Astrocyte of the cerebellum (primary cell): ENCODE measurements at regions not wholly inside any gene's neighbourhood (a gene's known extent, or its start where the extent isn't known, plus 50 kb on each side); places are given as distances from the start of the nearest gene placed in this dataset.

Experiments used
- DNase-seq: peaks from one replicate; pipeline ENCODE4 v3.0.0-alpha.2; 2011; ENCODE audit warnings: low read depth
- H3K4me3 ChIP-seq: 2 replicates; pipeline ENCODE4 v1.5.1; 2011; ENCODE audit warnings: mild to moderate bottlenecking, low read depth, low read length, moderate library complexity
- CTCF ChIP-seq: IDR thresholded peaks from 2 replicates; pipeline ENCODE4 v1.5.1; 2012; ENCODE audit warnings: low read length, low read depth, moderate library complexity, mild to moderate bottlenecking; ENCODE audit errors: missing control alignments
- in situ Hi-C: cut with HindIII; loops from 2 replicates; pipeline ENCODE4 v1.10.0; 2017; ENCODE audit warnings: low sequenced_read_pairs

- no peak for TF ChIP-seq CTCF
- no peak for DNase-seq
- in situ Hi-C loops: no loop called here
- H3K4me3 ChIP-seq: no peak overlapping the region
These were observed 86.2 kb upstream of the HSPA9 start for GRCh38 chr5:138661291-138661960.

- in situ Hi-C loops: no loop called here
- no peak overlapping the region for H3K4me3 ChIP-seq
- no peak for TF ChIP-seq CTCF
- no peak for DNase-seq
These were observed 84.9 kb upstream of the HSPA9 start for GRCh38 chr5:138660051-138660572.

GRCh38 chr5:138659561-138659960, 84.4 kb upstream of the HSPA9 start:
- no peak overlapping the region for H3K4me3 ChIP-seq
- no peak for TF ChIP-seq CTCF
- in situ Hi-C loops: no loop called here
- DNase-seq: no peak

GRCh38 chr5:138659121-138659520, 83.9 kb upstream of the HSPA9 start:
- in situ Hi-C loops: no loop called here
- DNase-seq: no peak
- H3K4me3 ChIP-seq: no peak overlapping the region
- no peak for TF ChIP-seq CTCF

GRCh38 chr5:138658676-138659075, 83.5 kb upstream of the HSPA9 start:
- H3K4me3 ChIP-seq: no peak overlapping the region
- in situ Hi-C loops: no loop called here
- no peak for TF ChIP-seq CTCF
- no peak for DNase-seq

GRCh38 chr5:138657360-138657759, 82.2 kb upstream of the HSPA9 start:
- no peak for TF ChIP-seq CTCF
- in situ Hi-C loops: no loop called here
- DNase-seq: no peak
- no peak overlapping the region for H3K4me3 ChIP-seq
